HUES64 (cell line): ENCODE measurements at regions not wholly inside any gene's neighbourhood (a gene's known extent, or its start where the extent isn't known, plus 50 kb on each side); places are given as distances from the start of the nearest gene placed in this dataset.
"Not testable (repeated sequence)": the region's sequence is repeated elsewhere in the genome, so short reads cannot be mapped to it uniquely, and the experiment has no call there.

ENCODE experiments used
- H3K27ac ChIP-seq: 2 replicates; pipeline ENCODE4 v1.7.0; 2013; ENCODE audit warnings: low read depth, low read length, inconsistent platforms
- H3K27me3 ChIP-seq: 2 replicates; pipeline ENCODE4 v1.6.1; 2013; ENCODE audit warnings: mild to moderate bottlenecking, low read length; ENCODE audit not compliant: insufficient read depth
- H3K36me3 ChIP-seq: 2 replicates; pipeline ENCODE4 v1.6.1; 2013; ENCODE audit warnings: mild to moderate bottlenecking, low read length; ENCODE audit not compliant: insufficient read depth
- H3K4me1 ChIP-seq: 2 replicates; pipeline ENCODE4 v1.6.1; 2013; ENCODE audit warnings: mild to moderate bottlenecking, low read length, moderate library complexity; ENCODE audit not compliant: insufficient read depth
- H3K4me3 ChIP-seq: 2 replicates; pipeline ENCODE4 v1.5.1; 2013; ENCODE audit warnings: mild to moderate bottlenecking, low read length, moderate library complexity
- H3K9ac ChIP-seq: 2 replicates; pipeline ENCODE4 v1.6.1; 2013; ENCODE audit warnings: mild to moderate bottlenecking, low read depth, low read length
- H3K9me3 ChIP-seq: 2 replicates; pipeline ENCODE4 v1.6.1; 2013; ENCODE audit warnings: low read depth, low read length; ENCODE audit not compliant: insufficient read depth
- WGBS: fragments of 150-250, 120-280 bp; methylation state at CpG from one replicate; pipeline ENCODE4 v1.1.7; 2013; ENCODE audit warnings: missing lambda C conversion rate; 5-methylcytosine and 5-hydroxymethylcytosine counted together

- H3K27me3 ChIP-seq, result no peaks in the 10 kb centered on the region
- H3K4me3 ChIP-seq, result no peak overlapping the region
- no peaks in the 10 kb centered on the region for H3K9me3 ChIP-seq
- WGBS, result 93% methylated on average over 4 of the region's 4 CpGs
- no peak overlapping the region for H3K27ac ChIP-seq
- no peaks in the 10 kb centered on the region for H3K36me3 ChIP-seq
- H3K4me1 ChIP-seq, result peaks cover 5% of the 10 kb centered on the region
- H3K9ac ChIP-seq, result no peak overlapping the region
These were observed 652.2 kb downstream of the DACH1 start for GRCh38 chr13:71214821-71215220.

- H3K27me3 ChIP-seq, result no peaks in the 10 kb centered on the region
- no peak overlapping the region for H3K27ac ChIP-seq
- H3K4me1 ChIP-seq, result peaks cover under 1% of the 10 kb centered on the region; the same call in 1 of the 2 replicates
- H3K36me3 ChIP-seq, result no peaks in the 10 kb centered on the region
- H3K9me3 ChIP-seq, result no peaks in the 10 kb centered on the region
- H3K4me3 ChIP-seq, result no peak overlapping the region
- WGBS, result 92% methylated on average over 3 of the region's 3 CpGs
- H3K9ac ChIP-seq, result no peak overlapping the region
These were observed 652.6 kb downstream of the DACH1 start for GRCh38 chr13:71214357-71214756.

GRCh38 chr13:71213252-71213821 lies 653.7 kb downstream of the DACH1 start:
- Histone ChIP-seq H3K27ac (no peak overlapping the region), H3K9me3 (no peaks in the 10 kb centered on the region), H3K27me3 (no peaks in the 10 kb centered on the region), H3K36me3 (no peaks in the 10 kb centered on the region), H3K4me1 (no peaks in the 10 kb centered on the region), H3K9ac (no peak overlapping the region), H3K4me3 (no peak overlapping the region)
- 96% methylated on average over 2 of the region's 2 CpGs for WGBS

- no peaks in the 10 kb centered on the region for H3K36me3 ChIP-seq
- H3K4me1 ChIP-seq, result no peaks in the 10 kb centered on the region
- H3K27me3 ChIP-seq, result no peaks in the 10 kb centered on the region
- H3K27ac ChIP-seq, result no peak overlapping the region
- H3K9ac ChIP-seq, result no peak overlapping the region
- no peaks in the 10 kb centered on the region for H3K9me3 ChIP-seq
- H3K4me3 ChIP-seq, result no peak overlapping the region
These were observed 656.1 kb downstream of the DACH1 start for GRCh38 chr13:71210861-71211260.

GRCh38 chr13:71209217-71209616 lies 657.8 kb downstream of the DACH1 start:
- H3K27me3 ChIP-seq, result no peaks in the 10 kb centered on the region
- H3K9me3 ChIP-seq, result no peaks in the 10 kb centered on the region
- no peak overlapping the region for H3K27ac ChIP-seq
- H3K36me3 ChIP-seq, result no peaks in the 10 kb centered on the region
- H3K4me1 ChIP-seq, result no peaks in the 10 kb centered on the region
- H3K9ac ChIP-seq, result no peak overlapping the region
- H3K4me3 ChIP-seq, result no peak overlapping the region
- 98% methylated on average over 2 of the region's 2 CpGs for WGBS

- WGBS, result 93% methylated on average over 7 of the region's 7 CpGs
- not testable (repeated sequence) for H3K27ac ChIP-seq, H3K36me3 ChIP-seq, H3K9me3 ChIP-seq, H3K4me3 ChIP-seq, H3K27me3 ChIP-seq, H3K4me1 ChIP-seq, H3K9ac ChIP-seq
These were observed 682.4 kb downstream of the DACH1 start for GRCh38 chr13:71184583-71184982.

- not testable (repeated sequence) for H3K9ac ChIP-seq, H3K9me3 ChIP-seq, H3K27me3 ChIP-seq, H3K4me3 ChIP-seq, H3K27ac ChIP-seq, H3K4me1 ChIP-seq, H3K36me3 ChIP-seq
- WGBS, result 100% methylated on average over 1 of the region's 1 CpG
These were observed 683.7 kb downstream of the DACH1 start for GRCh38 chr13:71183352-71183751.

GRCh38 chr13:71171740-71172139 lies 695.3 kb downstream of the DACH1 start:
- WGBS, result 94% methylated on average over 4 of the region's 4 CpGs

GRCh38 chr13:71169180-71169579 lies 697.8 kb downstream of the DACH1 start:
- Histone ChIP-seq H3K4me1 (no peaks in the 10 kb centered on the region), H3K4me3 (no peak overlapping the region), H3K9me3 (no peaks in the 10 kb centered on the region), H3K27ac (no peak overlapping the region), H3K9ac (no peak overlapping the region), H3K27me3 (no peaks in the 10 kb centered on the region), H3K36me3 (no peaks in the 10 kb centered on the region)
- WGBS, result 82% methylated on average over 3 of the region's 3 CpGs

More at GRCh38 chr13:71171740-71172139, 695.3 kb downstream of the DACH1 start:
- Histone ChIP-seq H3K36me3 (no peaks in the 10 kb centered on the region), H3K27ac (no peak overlapping the region), H3K4me1 (no peaks in the 10 kb centered on the region), H3K27me3 (no peaks in the 10 kb centered on the region), H3K4me3 (no peak overlapping the region), H3K9me3 (no peaks in the 10 kb centered on the region), H3K9ac (no peak overlapping the region)

- Histone ChIP-seq H3K27me3 (no peaks in the 10 kb centered on the region), H3K4me3 (no peak overlapping the region), H3K4me1 (peaks cover 7% of the 10 kb centered on the region), H3K36me3 (no peaks in the 10 kb centered on the region), H3K9ac (no peak overlapping the region), H3K27ac (no peak overlapping the region), H3K9me3 (no peaks in the 10 kb centered on the region)
- WGBS, result 85% methylated on average over 6 of the region's 6 CpGs
These were observed 710.5 kb downstream of the DACH1 start for GRCh38 chr13:71156550-71156949.

GRCh38 chr13:71149498-71150363 lies 717.3 kb downstream of the DACH1 start:
- Histone ChIP-seq H3K9ac (no peak overlapping the region), H3K4me3 (no peak overlapping the region), H3K27ac (no peak overlapping the region), H3K9me3 (no peaks in the 10 kb centered on the region), H3K36me3 (no peaks in the 10 kb centered on the region), H3K27me3 (no peaks in the 10 kb centered on the region), H3K4me1 (peaks cover 3% of the 10 kb centered on the region; the same call in 1 of the 2 replicates)
- WGBS, result 95% methylated on average over 9 of the region's 10 CpGs
